GM23338 (cell line): ENCODE measurements at regions not wholly inside any gene's neighbourhood (a gene's known extent, or its start where the extent isn't known, plus 50 kb on each side); places are given as distances from the start of the nearest gene placed in this dataset.

ENCODE experiments used
- ATAC-seq: fragments of 200-7000 bp; cut with Tn5 transposase; 3 replicates; pipeline ENCODE4 v1.9.1; 2020
- DNase-seq: peaks from one replicate; pipeline ENCODE4 v3.0.0-alpha.2; 2015; ENCODE audit warnings: low spot score
- H2AFZ ChIP-seq: fragments of 200-600 bp; sonication (generic); 2 replicates; pipeline ENCODE4 v1.8.0; 2016; ENCODE audit warnings: antibody characterized with exemption, mild to moderate bottlenecking, moderate library complexity
- H3F3A ChIP-seq: fragments of 200-600 bp; sonication (generic); replicated peaks from 2 replicates; pipeline ENCODE4 v1.8.0; 2017; ENCODE audit warnings: antibody characterized with exemption, mixed run types, low read depth
- H3K27ac ChIP-seq: fragments of 200-600 bp; sonication (generic); 2 replicates; pipeline ENCODE4 v1.6.1; 2016; ENCODE audit warnings: low read depth
- H3K27me3 ChIP-seq: fragments of 200-600 bp; sonication (generic); 2 replicates; pipeline ENCODE4 v1.8.0; 2016; ENCODE audit warnings: mild to moderate bottlenecking, mixed run types, moderate library complexity; ENCODE audit not compliant: insufficient read depth
- H3K36me3 ChIP-seq: fragments of 200-600 bp; sonication (generic); 2 replicates; pipeline ENCODE4 v1.8.0; 2016; ENCODE audit warnings: mild to moderate bottlenecking; ENCODE audit not compliant: insufficient read depth
- H3K4me1 ChIP-seq: fragments of 200-600 bp; sonication (generic); 2 replicates; pipeline ENCODE4 v1.8.0; 2016; ENCODE audit warnings: mild to moderate bottlenecking, moderate library complexity; ENCODE audit not compliant: insufficient read depth
- H3K4me2 ChIP-seq: fragments of 200-600 bp; sonication (generic); 2 replicates; pipeline ENCODE4 v1.7.1; 2017; ENCODE audit warnings: mixed run types
- H3K4me3 ChIP-seq: fragments of 200-600 bp; sonication (generic); 2 replicates; pipeline ENCODE4 v1.6.1; 2016; ENCODE audit warnings: mixed run types
- H3K79me2 ChIP-seq: fragments of 200-600 bp; sonication (generic); replicated peaks from 2 replicates; pipeline ENCODE4 v1.8.0; 2017; ENCODE audit warnings: mild to moderate bottlenecking; ENCODE audit not compliant: insufficient read depth
- H3K9me2 ChIP-seq: fragments of 200-600 bp; sonication (generic); 2 replicates; pipeline ENCODE4 v1.8.0; 2017; ENCODE audit not compliant: insufficient read depth
- H4K20me1 ChIP-seq: fragments of 200-600 bp; sonication (generic); replicated peaks from 2 replicates; pipeline ENCODE4 v1.8.0; 2017; ENCODE audit warnings: mild to moderate bottlenecking; ENCODE audit not compliant: insufficient read depth
- H3K27ac Mint-ChIP-seq: 2 replicates; pipeline ENCODE4 v1.8.0; 2020; ENCODE audit warnings: inconsistent platforms, mild to moderate bottlenecking, moderate library complexity, mixed read lengths
- H3K27me3 Mint-ChIP-seq: 3 replicates; pipeline ENCODE4 v1.8.0; 2022; ENCODE audit warnings: low read depth, mild to moderate bottlenecking, moderate library complexity, mixed read lengths, inconsistent platforms; ENCODE audit not compliant: insufficient read depth, poor library complexity
- H3K36me3 Mint-ChIP-seq: 3 replicates; pipeline ENCODE4 v1.8.0; 2021; ENCODE audit warnings: low read depth, mild to moderate bottlenecking, inconsistent platforms, moderate library complexity, mixed read lengths
- H3K4me1 Mint-ChIP-seq: 3 replicates; pipeline ENCODE4 v1.8.0; 2020; ENCODE audit warnings: mild to moderate bottlenecking, inconsistent platforms, mixed read lengths
- H3K4me3 Mint-ChIP-seq: 3 replicates; pipeline ENCODE4 v1.8.0; 2021; ENCODE audit warnings: moderate library complexity, mild to moderate bottlenecking, inconsistent platforms, mixed read lengths
- H3K9me3 Mint-ChIP-seq: 3 replicates; pipeline ENCODE4 v1.8.0; 2020; ENCODE audit warnings: moderate library complexity, mild to moderate bottlenecking, inconsistent platforms, mixed read lengths
- CREB1 ChIP-seq: fragments of 250-450 bp; sonication (Bioruptor Pico); IDR thresholded peaks from 2 replicates; pipeline ENCODE4 v1.5.0; 2020; ENCODE audit warnings: low read depth, mild to moderate bottlenecking, moderate library complexity
- EZH2phosphoT487 ChIP-seq: fragments of 200-600 bp; sonication (generic); IDR thresholded peaks from one replicate; pipeline ENCODE4 v1.8.1; 2018; ENCODE audit warnings: antibody characterized with exemption; ENCODE audit not compliant: unreplicated experiment
- JUNB ChIP-seq: IDR thresholded peaks from one replicate; pipeline ENCODE4 v1.6.1; 2016; ENCODE audit warnings: antibody characterized with exemption; ENCODE audit not compliant: unreplicated experiment
- STAT1 ChIP-seq: IDR thresholded peaks from one replicate; pipeline ENCODE4 v1.6.1; 2016; ENCODE audit warnings: antibody characterized with exemption; ENCODE audit not compliant: unreplicated experiment
- ZNF114 ChIP-seq: fragments of 250-450 bp; sonication (Bioruptor Pico); IDR thresholded peaks from 2 replicates; pipeline ENCODE4 v1.5.0; 2020; ENCODE audit warnings: mild to moderate bottlenecking, moderate library complexity
- ZNF331 ChIP-seq: fragments of 250-450 bp; sonication (Bioruptor Pico); IDR thresholded peaks from 2 replicates; pipeline ENCODE4 v1.5.0; 2020; ENCODE audit warnings: low read depth, mild to moderate bottlenecking, moderate library complexity
- TF ChIP-seq, protein P1 (sequence below): IDR thresholded peaks from one replicate; pipeline ENCODE4 v1.6.1; 2018; ENCODE audit warnings: antibody characterized with exemption; ENCODE audit not compliant: unreplicated experiment
- TF ChIP-seq, protein P2 (sequence below): fragments of 250-450 bp; sonication (Bioruptor Pico); IDR thresholded peaks from 2 replicates; pipeline ENCODE4 v1.5.0; 2020; ENCODE audit warnings: mild to moderate bottlenecking, moderate library complexity
- TF ChIP-seq, protein P3 (sequence below): IDR thresholded peaks from 2 replicates; pipeline ENCODE4 v1.6.1; 2016; ENCODE audit warnings: antibody characterized with exemption

DNA sequence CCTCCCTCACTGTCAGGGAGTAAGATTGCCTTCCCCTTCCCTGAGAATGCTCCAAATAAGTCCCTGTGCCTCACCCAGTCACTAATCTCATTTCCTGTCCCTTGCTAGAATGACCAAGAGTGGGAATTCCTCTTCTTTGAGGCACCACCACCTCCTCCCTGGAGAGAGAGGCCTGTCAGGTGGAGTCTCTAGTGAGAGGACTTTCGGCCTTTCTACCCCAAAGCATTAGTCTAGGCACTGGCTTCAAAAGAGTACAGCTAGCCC lies 145.0 kb downstream of the PTPN20 start:
- Histone ChIP-seq H3K9me2 (no peaks in the 10 kb centered on the region), H3K36me3 (no peaks in the 10 kb centered on the region), H3K4me2 (no peak overlapping the region), H2AFZ (no peak overlapping the region), H3K4me3 (no peak overlapping the region), H3F3A (no peaks in the 10 kb centered on the region), H4K20me1 (no peaks in the 10 kb centered on the region), H3K27me3 (no peaks in the 10 kb centered on the region), H3K4me1 (no peaks in the 10 kb centered on the region), H3K79me2 (no peaks in the 10 kb centered on the region), H3K27ac (no peak overlapping the region)
- no peaks in the 10 kb centered on the region for H3K36me3 Mint-ChIP-seq
- H3K4me3 Mint-ChIP-seq = no peak overlapping the region
- H3K27ac Mint-ChIP-seq = no peak overlapping the region
- ATAC-seq (no peak), DNase-seq (no peak)
- H3K27me3 Mint-ChIP-seq = peaks cover 1% of the 10 kb centered on the region
- TF ChIP-seq, protein P1, sequence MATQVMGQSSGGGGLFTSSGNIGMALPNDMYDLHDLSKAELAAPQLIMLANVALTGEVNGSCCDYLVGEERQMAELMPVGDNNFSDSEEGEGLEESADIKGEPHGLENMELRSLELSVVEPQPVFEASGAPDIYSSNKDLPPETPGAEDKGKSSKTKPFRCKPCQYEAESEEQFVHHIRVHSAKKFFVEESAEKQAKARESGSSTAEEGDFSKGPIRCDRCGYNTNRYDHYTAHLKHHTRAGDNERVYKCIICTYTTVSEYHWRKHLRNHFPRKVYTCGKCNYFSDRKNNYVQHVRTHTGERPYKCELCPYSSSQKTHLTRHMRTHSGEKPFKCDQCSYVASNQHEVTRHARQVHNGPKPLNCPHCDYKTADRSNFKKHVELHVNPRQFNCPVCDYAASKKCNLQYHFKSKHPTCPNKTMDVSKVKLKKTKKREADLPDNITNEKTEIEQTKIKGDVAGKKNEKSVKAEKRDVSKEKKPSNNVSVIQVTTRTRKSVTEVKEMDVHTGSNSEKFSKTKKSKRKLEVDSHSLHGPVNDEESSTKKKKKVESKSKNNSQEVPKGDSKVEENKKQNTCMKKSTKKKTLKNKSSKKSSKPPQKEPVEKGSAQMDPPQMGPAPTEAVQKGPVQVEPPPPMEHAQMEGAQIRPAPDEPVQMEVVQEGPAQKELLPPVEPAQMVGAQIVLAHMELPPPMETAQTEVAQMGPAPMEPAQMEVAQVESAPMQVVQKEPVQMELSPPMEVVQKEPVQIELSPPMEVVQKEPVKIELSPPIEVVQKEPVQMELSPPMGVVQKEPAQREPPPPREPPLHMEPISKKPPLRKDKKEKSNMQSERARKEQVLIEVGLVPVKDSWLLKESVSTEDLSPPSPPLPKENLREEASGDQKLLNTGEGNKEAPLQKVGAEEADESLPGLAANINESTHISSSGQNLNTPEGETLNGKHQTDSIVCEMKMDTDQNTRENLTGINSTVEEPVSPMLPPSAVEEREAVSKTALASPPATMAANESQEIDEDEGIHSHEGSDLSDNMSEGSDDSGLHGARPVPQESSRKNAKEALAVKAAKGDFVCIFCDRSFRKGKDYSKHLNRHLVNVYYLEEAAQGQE = no peak
- no peak for TF ChIP-seq EZH2phosphoT487
- no peaks in the 10 kb centered on the region for H3K4me1 Mint-ChIP-seq
- H3K9me3 Mint-ChIP-seq = no peaks in the 10 kb centered on the region

- Histone ChIP-seq H3F3A (no peaks in the 10 kb centered on the region), H3K27me3 (no peaks in the 10 kb centered on the region), H3K4me1 (no peaks in the 10 kb centered on the region), H3K9me2 (no peaks in the 10 kb centered on the region), H3K27ac (no peak overlapping the region), H3K36me3 (no peaks in the 10 kb centered on the region), H3K4me3 (no peak overlapping the region), H3K4me2 (no peak overlapping the region), H2AFZ (no peak overlapping the region), H4K20me1 (no peaks in the 10 kb centered on the region), H3K79me2 (no peaks in the 10 kb centered on the region)
- ATAC-seq (no peak), DNase-seq (no peak)
- Mint-ChIP-seq H3K27me3 (peaks cover 1% of the 10 kb centered on the region), H3K4me1 (no peaks in the 10 kb centered on the region), H3K36me3 (no peaks in the 10 kb centered on the region), H3K27ac (no peak overlapping the region), H3K9me3 (no peaks in the 10 kb centered on the region), H3K4me3 (no peak overlapping the region)
- TF ChIP-seq STAT1 (no peak), CREB1 (CRISPR knock-in tag) (no peak), ZNF331 (CRISPR knock-in tag) (no peak), JUNB (no peak), ZNF114 (CRISPR knock-in tag) (no peak)
- TF ChIP-seq, protein P2, sequence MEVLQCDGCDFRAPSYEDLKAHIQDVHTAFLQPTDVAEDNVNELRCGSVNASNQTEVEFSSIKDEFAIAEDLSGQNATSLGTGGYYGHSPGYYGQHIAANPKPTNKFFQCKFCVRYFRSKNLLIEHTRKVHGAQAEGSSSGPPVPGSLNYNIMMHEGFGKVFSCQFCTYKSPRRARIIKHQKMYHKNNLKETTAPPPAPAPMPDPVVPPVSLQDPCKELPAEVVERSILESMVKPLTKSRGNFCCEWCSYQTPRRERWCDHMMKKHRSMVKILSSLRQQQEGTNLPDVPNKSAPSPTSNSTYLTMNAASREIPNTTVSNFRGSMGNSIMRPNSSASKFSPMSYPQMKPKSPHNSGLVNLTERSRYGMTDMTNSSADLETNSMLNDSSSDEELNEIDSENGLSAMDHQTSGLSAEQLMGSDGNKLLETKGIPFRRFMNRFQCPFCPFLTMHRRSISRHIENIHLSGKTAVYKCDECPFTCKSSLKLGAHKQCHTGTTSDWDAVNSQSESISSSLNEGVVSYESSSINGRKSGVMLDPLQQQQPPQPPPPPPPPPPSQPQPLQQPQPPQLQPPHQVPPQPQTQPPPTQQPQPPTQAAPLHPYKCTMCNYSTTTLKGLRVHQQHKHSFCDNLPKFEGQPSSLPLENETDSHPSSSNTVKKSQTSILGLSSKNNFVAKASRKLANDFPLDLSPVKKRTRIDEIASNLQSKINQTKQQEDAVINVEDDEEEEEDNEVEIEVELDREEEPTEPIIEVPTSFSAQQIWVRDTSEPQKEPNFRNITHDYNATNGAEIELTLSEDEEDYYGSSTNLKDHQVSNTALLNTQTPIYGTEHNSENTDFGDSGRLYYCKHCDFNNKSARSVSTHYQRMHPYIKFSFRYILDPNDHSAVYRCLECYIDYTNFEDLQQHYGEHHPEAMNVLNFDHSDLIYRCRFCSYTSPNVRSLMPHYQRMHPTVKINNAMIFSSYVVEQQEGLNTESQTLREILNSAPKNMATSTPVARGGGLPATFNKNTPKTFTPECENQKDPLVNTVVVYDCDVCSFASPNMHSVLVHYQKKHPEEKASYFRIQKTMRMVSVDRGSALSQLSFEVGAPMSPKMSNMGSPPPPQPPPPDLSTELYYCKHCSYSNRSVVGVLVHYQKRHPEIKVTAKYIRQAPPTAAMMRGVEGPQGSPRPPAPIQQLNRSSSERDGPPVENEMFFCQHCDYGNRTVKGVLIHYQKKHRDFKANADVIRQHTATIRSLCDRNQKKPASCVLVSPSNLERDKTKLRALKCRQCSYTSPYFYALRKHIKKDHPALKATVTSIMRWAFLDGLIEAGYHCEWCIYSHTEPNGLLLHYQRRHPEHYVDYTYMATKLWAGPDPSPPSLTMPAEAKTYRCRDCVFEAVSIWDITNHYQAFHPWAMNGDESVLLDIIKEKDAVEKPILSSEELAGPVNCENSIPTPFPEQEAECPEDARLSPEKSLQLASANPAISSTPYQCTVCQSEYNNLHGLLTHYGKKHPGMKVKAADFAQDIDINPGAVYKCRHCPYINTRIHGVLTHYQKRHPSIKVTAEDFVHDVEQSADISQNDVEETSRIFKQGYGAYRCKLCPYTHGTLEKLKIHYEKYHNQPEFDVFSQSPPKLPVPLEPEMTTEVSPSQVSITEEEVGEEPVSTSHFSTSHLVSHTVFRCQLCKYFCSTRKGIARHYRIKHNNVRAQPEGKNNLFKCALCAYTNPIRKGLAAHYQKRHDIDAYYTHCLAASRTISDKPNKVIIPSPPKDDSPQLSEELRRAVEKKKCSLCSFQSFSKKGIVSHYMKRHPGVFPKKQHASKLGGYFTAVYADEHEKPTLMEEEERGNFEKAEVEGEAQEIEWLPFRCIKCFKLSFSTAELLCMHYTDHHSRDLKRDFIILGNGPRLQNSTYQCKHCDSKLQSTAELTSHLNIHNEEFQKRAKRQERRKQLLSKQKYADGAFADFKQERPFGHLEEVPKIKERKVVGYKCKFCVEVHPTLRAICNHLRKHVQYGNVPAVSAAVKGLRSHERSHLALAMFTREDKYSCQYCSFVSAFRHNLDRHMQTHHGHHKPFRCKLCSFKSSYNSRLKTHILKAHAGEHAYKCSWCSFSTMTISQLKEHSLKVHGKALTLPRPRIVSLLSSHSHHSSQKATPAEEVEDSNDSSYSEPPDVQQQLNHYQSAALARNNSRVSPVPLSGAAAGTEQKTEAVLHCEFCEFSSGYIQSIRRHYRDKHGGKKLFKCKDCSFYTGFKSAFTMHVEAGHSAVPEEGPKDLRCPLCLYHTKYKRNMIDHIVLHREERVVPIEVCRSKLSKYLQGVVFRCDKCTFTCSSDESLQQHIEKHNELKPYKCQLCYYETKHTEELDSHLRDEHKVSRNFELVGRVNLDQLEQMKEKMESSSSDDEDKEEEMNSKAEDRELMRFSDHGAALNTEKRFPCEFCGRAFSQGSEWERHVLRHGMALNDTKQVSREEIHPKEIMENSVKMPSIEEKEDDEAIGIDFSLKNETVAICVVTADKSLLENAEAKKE (CRISPR knock-in tag) = no peak
- TF ChIP-seq, protein P3, sequence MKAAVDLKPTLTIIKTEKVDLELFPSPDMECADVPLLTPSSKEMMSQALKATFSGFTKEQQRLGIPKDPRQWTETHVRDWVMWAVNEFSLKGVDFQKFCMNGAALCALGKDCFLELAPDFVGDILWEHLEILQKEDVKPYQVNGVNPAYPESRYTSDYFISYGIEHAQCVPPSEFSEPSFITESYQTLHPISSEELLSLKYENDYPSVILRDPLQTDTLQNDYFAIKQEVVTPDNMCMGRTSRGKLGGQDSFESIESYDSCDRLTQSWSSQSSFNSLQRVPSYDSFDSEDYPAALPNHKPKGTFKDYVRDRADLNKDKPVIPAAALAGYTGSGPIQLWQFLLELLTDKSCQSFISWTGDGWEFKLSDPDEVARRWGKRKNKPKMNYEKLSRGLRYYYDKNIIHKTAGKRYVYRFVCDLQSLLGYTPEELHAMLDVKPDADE = no peak
- TF ChIP-seq, protein P1 = no peak
Measured at GRCh38 chr10:47057471-47057870, 146.2 kb downstream of the PTPN20 start.
